Body of pancreas (tissue), 4 donors: ENCODE measurements at regions not wholly inside any gene's neighbourhood (a gene's known extent, or its start where the extent isn't known, plus 50 kb on each side); places are given as distances from the start of the nearest gene placed in this dataset.

Experiments used
- ATAC-seq: fragments of 150-250 bp; one replicate; pipeline ENCODE4 v1.9.1; 2016
- DNase-seq, 4 donors: peaks; one replicate each; pipeline ENCODE4 v3.0.0-alpha.2; 2019
- H3K27ac ChIP-seq, 4 donors: fragments of 200-600 bp; sonication (generic); 1 replicate in 3 of 4; 2 replicates in 1 of 4; pipeline versions ENCODE4 v1.5.1 to v1.6.1; 2016 to 2019; ENCODE audit warnings: mild to moderate bottlenecking in 1 of 4, mixed read lengths in 1 of 4, moderate library complexity in 1 of 4
- H3K27me3 ChIP-seq, 2 donors: fragments of 200-600 bp; sonication (generic); one replicate each; pipeline ENCODE4 v1.6.0; 2016; ENCODE audit warnings: mild to moderate bottlenecking in 1 of 2
- H3K36me3 ChIP-seq, 2 donors: fragments of 200-600 bp; sonication (generic); replicated peaks in 1 of 2; 2 replicates each; pipeline ENCODE4 v1.5.1; 2016; ENCODE audit warnings: low read depth in 2 of 2; ENCODE audit not compliant: insufficient read depth in 1 of 2
- H3K4me1 ChIP-seq: fragments of 200-600 bp; sonication (generic); one replicate; pipeline ENCODE4 v1.6.0; 2016
- H3K4me3 ChIP-seq, 2 donors: fragments of 200-600 bp; sonication (generic); 1 replicate in 1 of 2; 2 replicates in 1 of 2; pipeline ENCODE4 v1.5.1; 2016 to 2019
- H3K9me3 ChIP-seq, 3 donors: fragments of 200-600 bp; sonication (generic); 1 replicate in 2 of 3; 2 replicates in 1 of 3; pipeline ENCODE4 v1.5.1; 2016
- CTCF ChIP-seq, 7 experiments: fragments of 450-650 bp in 4 of 7; fragments of 200-600 bp in 3 of 7; sonication (generic) in 3 of 7; IDR thresholded peaks; one replicate each; pipeline ENCODE4 v1.5.1; 2016 to 2019; ENCODE audit warnings: antibody characterized with exemption in 7 of 7
- POLR2A ChIP-seq, 3 donors: fragments of 450-650 bp; IDR thresholded peaks; one replicate each; pipeline ENCODE4 v1.6.1; 2016; ENCODE audit warnings: antibody characterized with exemption in 3 of 3, mild to moderate bottlenecking in 2 of 3
- WGBS, 2 donors: methylation state at CpG; one replicate each; pipeline ENCODE4 v1.1.5; 2017; 5-methylcytosine and 5-hydroxymethylcytosine counted together
- intact Hi-C: fragments of 100-400 bp; cut with DNase I; formaldehyde crosslinking; loops from one replicate; pipeline ENCODE4 v1.15.1; 2023

GRCh38 chr5:53424686-53425615, 55.5 kb upstream of the FST start:
- H3K27me3 ChIP-seq, result no peaks in the 10 kb centered on the region
- TF ChIP-seq CTCF (IDR thresholded peaks at IDR 0.05), result no peak
- TF ChIP-seq POLR2A (IDR thresholded peaks at IDR 0.05), result no peak
- H3K27ac ChIP-seq, result no peak overlapping the region
- ATAC-seq, result no peak
- H3K4me3 ChIP-seq, result no peak overlapping the region
- no peaks in the 10 kb centered on the region for H3K9me3 ChIP-seq
- 53 to 64% methylated on average over 9 of the region's 9 CpGs for WGBS, 2 donors
- DNase-seq, result no peak
- no peaks in the 10 kb centered on the region for H3K36me3 ChIP-seq
- intact Hi-C loops, result no loop called here
- no peaks in the 10 kb centered on the region for H3K4me1 ChIP-seq

GRCh38 chr5:53425687-53426511, 54.5 kb upstream of the FST start:
- intact Hi-C loops, result no loop called here
- no peak for ATAC-seq
- H3K27me3 ChIP-seq, result no peaks in the 10 kb centered on the region
- H3K36me3 ChIP-seq, result no peaks in the 10 kb centered on the region
- H3K27ac ChIP-seq, result no peak overlapping the region
- WGBS, 2 donors, result 37 to 44% methylated on average over 8 of the region's 8 CpGs
- H3K9me3 ChIP-seq, result no peaks in the 10 kb centered on the region
- TF ChIP-seq POLR2A (IDR thresholded peaks at IDR 0.05) (no peak), CTCF (IDR thresholded peaks at IDR 0.05) (peak in 5 of 7 experiments; percentile 21 to 40 (median 33))
- H3K4me3 ChIP-seq, result no peak overlapping the region
- no peaks in the 10 kb centered on the region for H3K4me1 ChIP-seq
- peak; percentile 16 to 44 (median 25) for DNase-seq

GRCh38 chr5:53426512-53426830, 54.0 kb upstream of the FST start:
- Histone ChIP-seq H3K27me3 (no peaks in the 10 kb centered on the region), H3K9me3 (no peaks in the 10 kb centered on the region), H3K4me1 (no peaks in the 10 kb centered on the region), H3K27ac (no peak overlapping the region), H3K4me3 (no peak overlapping the region), H3K36me3 (no peaks in the 10 kb centered on the region)
- TF ChIP-seq CTCF (IDR thresholded peaks at IDR 0.05), result no peak
- TF ChIP-seq POLR2A (IDR thresholded peaks at IDR 0.05), result no peak
- intact Hi-C loops, result no loop called here
- DNase-seq, result no peak
- ATAC-seq, result no peak
- 58 to 72% methylated on average over 2 of the region's 2 CpGs for WGBS, 2 donors

- no peak for ATAC-seq
- 88 to 94% methylated on average over 2 of the region's 2 CpGs for WGBS, 2 donors
- intact Hi-C loops, result no loop called here
Measured at GRCh38 chr5:53426878-53427277, 53.6 kb upstream of the FST start.

More at GRCh38 chr5:53426878-53427277, 53.6 kb upstream of the FST start:
- TF ChIP-seq POLR2A (IDR thresholded peaks at IDR 0.05), result no peak
- TF ChIP-seq CTCF (IDR thresholded peaks at IDR 0.05), result no peak
- Histone ChIP-seq H3K36me3 (no peaks in the 10 kb centered on the region), H3K4me3 (no peak overlapping the region), H3K27ac (no peak overlapping the region), H3K27me3 (no peaks in the 10 kb centered on the region), H3K9me3 (no peaks in the 10 kb centered on the region), H3K4me1 (no peaks in the 10 kb centered on the region)
- no peak for DNase-seq
